ENCODE measurements at regions not wholly inside any gene's neighbourhood (a gene's known extent, or its start where the extent isn't known, plus 50 kb on each side); places are given as distances from the start of the nearest gene placed in this dataset.

DNA sequence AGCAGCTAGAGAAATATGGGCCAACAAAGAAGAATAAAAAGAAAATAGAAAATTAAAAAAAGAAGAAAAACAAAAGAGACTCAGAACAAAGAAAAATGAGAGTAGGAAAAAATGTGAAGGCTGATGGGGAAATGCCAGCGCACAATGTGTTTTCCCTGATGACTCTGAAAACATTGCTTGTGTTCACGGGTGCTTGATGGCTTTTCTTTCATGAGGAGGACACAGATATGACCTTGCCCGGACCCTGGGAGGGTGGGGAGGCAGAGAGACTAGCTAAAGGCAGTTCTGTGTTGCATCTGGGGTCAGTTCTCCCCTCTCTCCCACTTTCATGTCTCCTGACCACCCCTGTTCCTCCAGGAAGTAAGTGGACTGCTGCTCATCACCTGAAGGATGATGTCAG, 125.9 kb downstream of the MOBP start:
- FAIRE-seq = no peak

DNA sequence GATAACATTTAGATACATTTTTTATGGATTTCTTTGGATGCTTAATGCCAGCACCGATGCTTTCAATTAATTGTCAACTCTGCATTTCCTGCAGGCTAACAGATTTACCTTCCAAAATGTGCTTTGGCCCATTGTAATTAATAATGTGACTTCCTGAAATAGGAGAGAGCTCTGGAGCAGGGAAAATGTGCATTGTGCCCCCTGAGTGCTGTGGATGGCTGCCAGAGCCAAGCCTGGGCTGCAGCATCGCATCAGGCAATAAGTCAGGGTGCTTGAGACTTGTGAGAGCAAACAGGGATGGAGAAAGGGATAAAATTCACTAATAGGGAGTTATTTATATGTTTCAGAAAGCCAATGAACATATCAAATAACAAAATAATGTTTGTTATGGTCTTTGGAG, 133.8 kb downstream of the MOBP start:
- no peaks in the 10 kb centered on the region for H3K4me1 ChIP-seq (ENCODE audit: insufficient read depth, low read length)
- no peaks in the 10 kb centered on the region for H4K20me1 ChIP-seq (ENCODE audit: insufficient read depth, low read length)
- H3K36me3 ChIP-seq (ENCODE audit: insufficient read depth, low read length) = no peaks in the 10 kb centered on the region
- no peak for FAIRE-seq
- H3K4me3 Mint-ChIP-seq (ENCODE audit: unreplicated experiment) = no peak overlapping the region
- no peak overlapping the region for H3K4me2 ChIP-seq (ENCODE audit: low read length)
- H2AFZ ChIP-seq (ENCODE audit: low read depth, low read length) = no peak overlapping the region
- H3K9ac ChIP-seq (ENCODE audit: low read length) = no peak overlapping the region
- no peaks in the 10 kb centered on the region for H3K4me1 Mint-ChIP-seq (ENCODE audit: low read depth, unreplicated experiment)
- no peaks in the 10 kb centered on the region for H3K9me3 ChIP-seq (ENCODE audit: insufficient read depth, low read depth, low read length)
- no peaks in the 10 kb centered on the region for H3K79me2 ChIP-seq (ENCODE audit: insufficient read depth, low read length)
- H3K4me3 ChIP-seq (ENCODE audit: insufficient read depth, low read depth, low read length) = no peak overlapping the region
- H3K27me3 ChIP-seq (ENCODE audit: insufficient read depth, low read length) = no peaks in the 10 kb centered on the region
- no peaks in the 10 kb centered on the region for H3K9me3 Mint-ChIP-seq (ENCODE audit: unreplicated experiment)
- no peaks in the 10 kb centered on the region for H3K27me3 Mint-ChIP-seq (ENCODE audit: low read depth, unreplicated experiment)
- H3K36me3 Mint-ChIP-seq (ENCODE audit: low read depth, unreplicated experiment) = no peaks in the 10 kb centered on the region
- no peak overlapping the region for H3K27ac ChIP-seq (ENCODE audit: low read depth, low read length)
- H3K27ac Mint-ChIP-seq (ENCODE audit: unreplicated experiment) = no peak overlapping the region
- DNase-seq (ENCODE audit: low read depth) = no peak
- no peak for TF ChIP-seq CTCF (IDR thresholded peaks at IDR 0.05; ENCODE audit: insufficient read depth, low read depth, low read length)
- TF ChIP-seq EZH2 (IDR thresholded peaks at IDR 0.05; ENCODE audit: insufficient read depth, low read length) = no peak

More for the DNA sequence above, 125.9 kb downstream of the MOBP start:
- H3K27me3 ChIP-seq (ENCODE audit: insufficient read depth, low read length) = no peaks in the 10 kb centered on the region
- H3K27ac ChIP-seq (ENCODE audit: low read depth, low read length) = no peak overlapping the region
- Mint-ChIP-seq H3K27me3 (ENCODE audit: low read depth, unreplicated experiment) (no peaks in the 10 kb centered on the region), H3K9me3 (ENCODE audit: unreplicated experiment) (no peaks in the 10 kb centered on the region), H3K36me3 (ENCODE audit: low read depth, unreplicated experiment) (peaks cover 1% of the 10 kb centered on the region), H3K27ac (ENCODE audit: unreplicated experiment) (no peak overlapping the region), H3K4me1 (ENCODE audit: low read depth, unreplicated experiment) (no peaks in the 10 kb centered on the region), H3K4me3 (ENCODE audit: unreplicated experiment) (no peak overlapping the region)
- no peak overlapping the region for H3K9ac ChIP-seq (ENCODE audit: low read length)
- no peak overlapping the region for H3K4me3 ChIP-seq (ENCODE audit: insufficient read depth, low read depth, low read length)
- no peaks in the 10 kb centered on the region for H3K9me3 ChIP-seq (ENCODE audit: insufficient read depth, low read depth, low read length)
- H3K4me1 ChIP-seq (ENCODE audit: insufficient read depth, low read length) = no peaks in the 10 kb centered on the region
- no peak for DNase-seq (ENCODE audit: low read depth)
- H3K79me2 ChIP-seq (ENCODE audit: insufficient read depth, low read length) = no peaks in the 10 kb centered on the region
- TF ChIP-seq EZH2 (IDR thresholded peaks at IDR 0.05; ENCODE audit: insufficient read depth, low read length) (no peak), CTCF (IDR thresholded peaks at IDR 0.05; ENCODE audit: insufficient read depth, low read depth, low read length) (no peak)
- H3K4me2 ChIP-seq (ENCODE audit: low read length) = no peak overlapping the region
- H4K20me1 ChIP-seq (ENCODE audit: insufficient read depth, low read length) = no peaks in the 10 kb centered on the region
- no peak overlapping the region for H2AFZ ChIP-seq (ENCODE audit: low read depth, low read length)
- no peaks in the 10 kb centered on the region for H3K36me3 ChIP-seq (ENCODE audit: insufficient read depth, low read length)

DNA sequence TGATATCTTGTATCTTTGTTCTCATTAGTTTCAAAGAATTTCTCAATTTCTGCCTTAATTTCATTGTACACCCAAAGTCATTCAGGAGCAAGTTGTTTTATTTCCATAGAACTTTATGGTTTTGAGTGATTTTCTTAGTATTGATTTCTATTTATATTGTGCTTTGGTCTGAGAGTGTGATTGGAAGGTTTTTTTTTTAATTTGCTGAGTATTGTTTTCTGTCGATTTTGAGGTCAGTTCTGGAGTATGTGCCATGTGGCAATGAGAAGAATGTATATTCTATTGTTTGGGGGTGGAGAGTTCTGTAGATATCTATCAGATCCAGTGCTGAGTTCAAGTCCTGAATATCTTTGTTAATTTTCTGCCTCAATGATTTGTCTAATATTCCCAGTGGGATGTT, 138.4 kb downstream of the MOBP start:
- FAIRE-seq (no peak), DNase-seq (ENCODE audit: low read depth) (no peak)
- no peaks in the 10 kb centered on the region for H3K36me3 ChIP-seq (ENCODE audit: insufficient read depth, low read length)
- TF ChIP-seq EZH2 (IDR thresholded peaks at IDR 0.05; ENCODE audit: insufficient read depth, low read length) = no peak
- no peak for TF ChIP-seq CTCF (IDR thresholded peaks at IDR 0.05; ENCODE audit: insufficient read depth, low read depth, low read length)
- H3K9ac ChIP-seq (ENCODE audit: low read length) = no peak overlapping the region
- H3K79me2 ChIP-seq (ENCODE audit: insufficient read depth, low read length) = no peaks in the 10 kb centered on the region
- no peaks in the 10 kb centered on the region for H4K20me1 ChIP-seq (ENCODE audit: insufficient read depth, low read length)
- no peak overlapping the region for H2AFZ ChIP-seq (ENCODE audit: low read depth, low read length)
- H3K27me3 ChIP-seq (ENCODE audit: insufficient read depth, low read length) = no peaks in the 10 kb centered on the region
- no peaks in the 10 kb centered on the region for H3K4me1 ChIP-seq (ENCODE audit: insufficient read depth, low read length)
- H3K27ac Mint-ChIP-seq (ENCODE audit: unreplicated experiment) = no peak overlapping the region
- no peak overlapping the region for H3K27ac ChIP-seq (ENCODE audit: low read depth, low read length)
- H3K4me3 ChIP-seq (ENCODE audit: insufficient read depth, low read depth, low read length) = no peak overlapping the region
- no peak overlapping the region for H3K4me2 ChIP-seq (ENCODE audit: low read length)
- H3K27me3 Mint-ChIP-seq (ENCODE audit: low read depth, unreplicated experiment) = no peaks in the 10 kb centered on the region
- no peaks in the 10 kb centered on the region for H3K36me3 Mint-ChIP-seq (ENCODE audit: low read depth, unreplicated experiment)
- H3K4me3 Mint-ChIP-seq (ENCODE audit: unreplicated experiment) = no peak overlapping the region
- H3K9me3 Mint-ChIP-seq (ENCODE audit: unreplicated experiment) = no peaks in the 10 kb centered on the region
- H3K4me1 Mint-ChIP-seq (ENCODE audit: low read depth, unreplicated experiment) = no peaks in the 10 kb centered on the region
- H3K9me3 ChIP-seq (ENCODE audit: insufficient read depth, low read depth, low read length) = peaks cover 2% of the 10 kb centered on the region

Data from astrocyte (in vitro differentiated cells and primary cell).